SK-N-MC (cell line): ENCODE measurements at regions not wholly inside any gene's neighbourhood (a gene's known extent, or its start where the extent isn't known, plus 50 kb on each side); places are given as distances from the start of the nearest gene placed in this dataset.

ENCODE experiments used
- EZH2 ChIP-seq: fragments of 200-600 bp; sonication (generic); IDR thresholded peaks from one replicate; pipeline ENCODE4 v1.6.1; 2017; ENCODE audit warnings: antibody characterized with exemption
- POLR2AphosphoS5 ChIP-seq: IDR thresholded peaks from 2 replicates; pipeline ENCODE4 v1.6.1; 2012; ENCODE audit warnings: mild to moderate bottlenecking, low read depth, low read length, borderline replicate concordance

DNA sequence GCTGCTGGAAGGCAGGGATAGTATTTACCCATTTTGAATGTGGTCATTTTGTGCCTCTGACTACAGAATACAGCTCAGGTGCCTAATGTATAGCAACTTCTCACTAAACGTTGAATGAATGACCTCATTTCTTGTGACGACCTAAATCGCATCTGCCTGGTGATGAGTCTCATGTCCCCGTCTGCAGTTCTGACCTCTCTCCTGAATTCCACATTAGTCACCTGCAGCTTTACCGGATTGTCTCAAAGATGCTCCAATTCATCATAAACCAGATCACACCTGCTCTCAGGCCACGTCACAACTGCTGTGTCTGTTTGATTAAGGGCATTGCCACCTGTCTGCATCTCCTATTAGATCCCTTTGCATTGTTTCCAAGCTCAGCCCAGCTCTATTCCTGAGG, 133.6 kb upstream of the MYT1L start:
- TF ChIP-seq POLR2AphosphoS5: no peak
- no peak for TF ChIP-seq EZH2
